Cardiac septum (tissue), 1 donor: ENCODE measurements at regions not wholly inside any gene's neighbourhood (a gene's known extent, or its start where the extent isn't known, plus 50 kb on each side); places are given as distances from the start of the nearest gene placed in this dataset.

Experiments used
- DNase-seq: peaks from one replicate; pipeline ENCODE4 v3.0.0-alpha.2; 2020; ENCODE audit warnings: low spot score
- intact Hi-C: fragments of 100-400 bp; cut with DNase I; formaldehyde crosslinking; loops from one replicate; pipeline ENCODE4 v1.14.0; 2022
- donor health status: DM: no; HTN: no; CAD: no.

DNA sequence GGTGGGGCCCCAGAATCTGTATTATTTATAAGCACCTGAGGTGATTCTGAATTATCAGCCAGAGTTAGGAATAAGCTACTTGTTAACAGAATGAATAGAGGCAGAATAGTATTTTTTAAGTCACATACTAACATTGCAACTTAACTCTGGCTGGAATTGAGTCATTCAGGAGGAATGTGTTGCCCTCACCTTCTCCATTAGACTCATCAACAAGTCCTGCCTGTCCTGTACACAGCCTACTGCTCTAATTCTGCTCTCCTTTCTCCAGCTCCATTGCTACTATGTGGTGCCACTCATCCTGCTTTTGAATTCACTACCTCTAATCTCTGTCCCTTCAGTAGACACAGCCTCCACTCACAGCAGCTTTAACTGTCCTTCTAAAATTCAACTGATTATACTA, 669.4 kb downstream of the DHX35 start:
- intact Hi-C loops = no loop called here
- DNase-seq = no peak

GRCh38 chr20:39630215-39630908, 668.2 kb downstream of the DHX35 start:
- DNase-seq = no peak
- intact Hi-C loops = no loop called here

- no peak for DNase-seq
- intact Hi-C loops = no loop called here
These were observed 665.6 kb downstream of the DHX35 start for GRCh38 chr20:39627765-39628164.

DNA sequence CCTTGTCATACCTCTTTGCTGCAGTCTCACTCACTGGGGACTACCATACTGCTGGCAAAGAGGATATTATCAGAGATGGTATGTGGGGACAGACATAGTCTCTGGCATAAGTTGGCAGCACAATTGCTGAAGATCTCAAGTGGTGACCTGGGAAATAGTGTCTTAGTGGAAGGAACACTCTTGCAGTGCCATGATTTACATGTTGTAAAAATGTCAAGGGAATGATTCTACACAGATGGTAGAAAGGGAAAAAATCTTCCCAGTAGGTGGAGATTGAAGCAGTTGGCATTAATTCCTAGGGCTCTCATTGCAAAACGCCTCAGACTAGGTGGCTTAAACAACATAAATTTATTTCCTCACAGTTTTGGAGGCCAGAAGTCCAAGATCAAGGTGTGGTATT, 662.2 kb downstream of the DHX35 start:
- intact Hi-C loops = no loop called here

GRCh38 chr20:39623584-39624234, 661.6 kb downstream of the DHX35 start:
- intact Hi-C loops = no loop called here

More for the DNA sequence above, 662.2 kb downstream of the DHX35 start:
- no peak for DNase-seq

DNA sequence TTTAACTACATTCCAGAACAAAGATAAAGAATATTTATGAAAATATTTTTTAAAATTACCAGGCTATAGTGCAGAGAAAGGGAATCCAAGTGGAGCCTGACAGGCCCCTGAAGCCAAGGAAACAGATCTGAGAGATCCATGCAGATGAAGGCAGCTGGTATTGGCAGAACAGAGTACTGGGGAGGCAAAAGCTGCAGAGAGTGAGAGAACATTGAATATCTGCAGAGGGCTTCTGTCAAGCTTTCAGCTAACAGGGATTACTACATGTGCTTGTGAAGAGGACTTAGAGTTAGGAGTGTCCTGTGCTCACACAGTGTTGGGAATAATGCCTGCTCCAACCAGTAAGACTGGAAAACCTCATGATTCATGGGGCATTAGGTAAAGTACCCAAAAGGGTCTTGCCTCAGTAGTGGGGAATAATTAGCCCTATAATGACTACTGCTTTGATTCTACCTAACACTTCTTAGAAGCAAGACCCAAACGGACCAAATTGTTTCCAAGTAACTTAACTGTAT, 657.2 kb downstream of the DHX35 start:
- DNase-seq = no peak
- intact Hi-C loops = no loop called here

More at GRCh38 chr20:39623584-39624234, 661.6 kb downstream of the DHX35 start:
- DNase-seq = no peak

DNA sequence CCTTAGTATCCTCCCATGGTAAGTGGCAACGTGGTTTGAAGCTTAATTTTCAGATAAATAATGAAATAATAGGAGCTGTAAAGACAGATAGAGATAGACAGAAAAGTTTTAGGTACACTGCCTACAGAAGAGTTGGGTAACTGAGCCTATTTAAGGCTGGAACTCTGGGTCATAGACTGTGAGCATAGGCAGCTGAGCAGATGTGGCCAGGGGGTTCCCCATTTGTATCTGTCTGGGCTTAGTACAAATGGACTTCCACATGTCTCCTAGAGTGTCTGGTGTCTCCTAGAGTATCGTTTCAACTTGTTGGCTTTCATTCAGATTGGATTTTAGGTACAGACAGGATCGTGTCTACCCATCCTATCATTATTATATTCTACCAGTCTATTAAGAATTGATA, 649.8 kb downstream of the DHX35 start:
- intact Hi-C loops = no loop called here
- no peak for DNase-seq

DNA sequence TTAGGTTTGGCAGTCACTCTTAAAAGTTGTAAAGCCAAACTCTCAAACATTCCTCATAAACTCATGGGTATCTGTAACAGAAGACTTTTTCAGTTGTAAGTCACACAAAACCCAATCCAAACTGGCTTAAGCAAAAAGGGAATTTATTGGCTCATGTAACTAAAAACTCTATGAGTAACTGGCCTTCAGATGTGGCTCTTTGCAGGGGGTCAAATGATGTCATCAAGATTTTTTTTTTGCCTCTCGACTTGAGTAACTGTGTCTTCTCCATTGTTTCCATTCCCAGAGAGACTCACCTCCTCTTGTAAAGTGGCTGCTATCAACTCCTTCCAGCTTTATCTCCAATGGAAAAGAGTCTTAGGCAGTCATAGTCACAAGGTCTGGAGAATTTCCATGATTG, 645.0 kb downstream of the DHX35 start:
- intact Hi-C loops = no loop called here
- DNase-seq = no peak

DNA sequence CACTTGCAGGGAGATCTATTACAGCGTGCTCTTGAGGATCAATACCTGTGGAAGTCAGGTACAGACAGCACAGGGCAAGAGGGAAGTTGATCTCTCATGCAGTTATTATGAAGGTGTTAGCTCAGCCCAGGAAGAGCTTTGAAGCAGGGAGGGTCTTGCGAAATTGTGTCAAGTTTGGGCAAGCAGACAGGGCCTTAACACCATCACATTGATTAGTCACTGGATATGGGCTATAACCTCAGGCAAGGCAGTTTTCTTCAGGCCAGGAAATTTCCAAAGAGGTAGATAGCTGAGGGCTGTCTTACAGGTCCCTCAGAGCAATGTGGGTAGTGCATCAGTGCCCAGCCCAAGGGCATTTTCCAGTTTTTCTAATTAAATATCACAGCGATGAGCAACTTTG, 643.8 kb downstream of the DHX35 start:
- no peak for DNase-seq
- intact Hi-C loops = no loop called here

GRCh38 chr20:39605361-39605760, 643.2 kb downstream of the DHX35 start:
- intact Hi-C loops = no loop called here
- no peak for DNase-seq

DNA sequence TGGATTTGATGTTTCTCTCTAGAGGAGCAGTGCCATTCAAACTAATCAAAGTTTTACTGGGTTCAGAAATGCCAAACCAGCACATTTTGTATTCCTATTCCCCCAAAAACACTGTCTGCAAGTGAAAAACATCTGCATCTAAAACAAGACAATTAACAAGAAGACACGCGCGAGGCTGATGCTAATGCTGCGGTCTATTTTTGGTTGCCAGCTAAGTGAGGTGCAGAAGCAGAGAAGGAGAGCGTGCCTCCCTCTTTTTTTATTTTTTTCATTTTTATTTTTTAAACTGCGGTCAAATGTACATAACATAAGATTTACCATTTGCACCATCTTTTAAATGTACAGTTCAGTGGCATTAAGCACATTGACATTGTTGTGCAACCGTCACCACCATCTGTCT, 641.1 kb downstream of the DHX35 start:
- intact Hi-C loops = no loop called here
- DNase-seq = no peak

DNA sequence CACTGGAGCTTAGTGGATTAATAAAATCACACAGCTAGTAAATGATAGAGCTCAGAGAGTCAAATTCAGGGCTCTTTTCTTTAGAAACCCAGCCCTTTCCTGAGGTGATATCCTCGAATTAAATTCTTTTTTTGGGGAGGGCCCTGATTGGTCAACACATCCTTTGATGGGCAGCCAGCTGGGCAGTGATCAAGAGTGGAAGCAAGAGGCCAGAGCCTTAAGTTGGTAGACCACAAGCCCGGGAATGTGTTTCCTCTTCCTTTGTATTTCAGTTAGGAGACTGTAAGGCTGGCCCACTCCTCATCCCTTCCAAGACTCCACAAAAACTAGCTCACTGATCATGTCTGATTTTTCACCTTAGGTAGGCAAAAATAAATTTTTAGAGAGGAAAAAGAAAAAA, 640.5 kb downstream of the DHX35 start:
- intact Hi-C loops = no loop called here
- no peak for DNase-seq

DNA sequence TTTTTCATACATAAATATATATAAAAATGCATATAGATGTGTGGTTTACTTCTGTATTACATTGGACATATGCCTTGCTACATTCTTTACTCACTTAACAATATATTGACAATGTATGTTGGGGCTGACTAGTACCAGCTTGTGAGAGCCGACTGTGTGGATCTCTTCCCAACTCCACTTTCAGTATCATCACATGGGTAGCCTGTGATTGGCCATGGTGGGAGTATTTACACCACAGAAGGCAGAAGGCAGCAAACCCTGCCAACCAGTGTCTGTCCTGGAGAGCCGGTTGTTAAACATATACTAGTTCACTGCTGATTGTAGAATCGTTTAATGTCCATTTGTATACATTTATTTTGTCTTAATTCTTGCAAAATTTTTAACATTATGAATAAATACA, 638.7 kb downstream of the DHX35 start:
- intact Hi-C loops = no loop called here
- no peak for DNase-seq

DNA sequence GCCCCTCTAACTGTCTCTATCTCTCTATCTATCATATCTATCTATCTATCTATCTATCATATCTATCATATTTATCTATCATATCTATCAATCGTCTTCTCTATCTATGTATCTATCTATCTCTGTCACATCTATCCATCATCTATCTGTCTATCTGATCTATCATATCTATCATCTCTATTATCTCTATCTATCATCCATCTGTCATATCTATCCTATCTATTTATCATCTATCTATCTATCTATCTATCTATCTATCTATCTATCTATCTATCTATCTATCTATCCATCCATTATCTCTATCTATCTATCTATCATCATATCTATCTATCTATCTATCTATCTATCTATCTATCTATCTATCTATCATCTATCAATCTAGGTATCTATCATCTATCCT, 638.0 kb downstream of the DHX35 start:
- intact Hi-C loops = no loop called here
- no peak for DNase-seq

GRCh38 chr20:39596554-39596953, 634.4 kb downstream of the DHX35 start:
- DNase-seq = no peak
- intact Hi-C loops = loop anchor here (10.0 kb wide), 1 partner anchor 278 kb away; no protein-coding TSS in a partner anchor

DNA sequence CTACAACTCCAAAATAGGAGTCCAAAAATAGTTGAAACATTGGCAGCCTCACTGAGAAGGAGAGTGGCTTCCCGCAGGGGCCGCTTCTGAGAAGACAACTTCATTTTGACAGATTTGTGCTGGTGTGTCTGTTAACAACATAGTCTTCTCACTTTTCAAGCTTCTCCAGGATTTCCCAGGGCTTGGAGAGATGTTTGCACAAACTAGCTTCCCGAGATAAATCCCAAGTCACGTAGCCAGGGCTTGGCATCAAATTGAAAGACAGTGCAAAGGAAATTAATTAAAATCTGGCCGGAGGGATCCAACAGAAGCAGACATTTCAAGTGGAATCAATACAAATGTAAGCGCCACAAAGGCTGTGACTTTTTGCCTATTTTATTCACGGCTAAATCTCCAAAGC, 630.2 kb downstream of the DHX35 start:
- intact Hi-C loops = loop anchor here (10.0 kb wide), 1 partner anchor 282 kb away; no protein-coding TSS in a partner anchor

DNA sequence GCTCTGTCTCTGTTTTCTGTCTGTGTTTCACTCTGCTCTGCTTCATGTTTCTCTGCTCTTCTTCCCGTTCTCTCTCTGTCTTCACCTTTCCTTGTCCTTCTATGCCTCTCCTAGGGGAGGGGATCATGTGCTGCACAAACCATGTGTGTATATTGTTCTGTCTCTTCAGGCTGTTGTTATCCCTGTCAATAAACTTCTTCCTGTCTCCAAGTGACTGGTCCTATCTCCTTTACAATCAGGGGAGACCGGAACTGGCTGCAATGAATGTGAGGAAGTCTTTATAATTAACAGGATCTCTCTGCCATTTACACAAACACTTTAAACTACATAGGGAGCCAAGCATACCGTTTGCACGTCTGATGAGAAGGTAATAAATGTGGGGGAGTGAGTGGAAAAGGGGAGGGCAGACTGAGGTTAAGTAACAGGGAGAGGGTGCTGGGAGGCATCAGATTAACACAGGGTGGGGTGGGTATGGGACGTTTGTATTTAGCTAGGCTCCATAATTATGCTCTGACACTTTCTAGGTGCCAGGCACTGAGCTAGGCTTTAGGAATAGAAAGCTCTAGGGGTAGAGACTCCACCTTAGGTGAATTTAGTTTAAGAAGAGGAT, 626.1 kb downstream of the DHX35 start:
- no peak for DNase-seq
- intact Hi-C loops = no loop called here

More for the DNA sequence above, 630.2 kb downstream of the DHX35 start:
- no peak for DNase-seq

- no peak for DNase-seq
- intact Hi-C loops = no loop called here
These were observed 618.9 kb downstream of the DHX35 start for GRCh38 chr20:39581034-39581433.

- no peak for DNase-seq
- intact Hi-C loops = no loop called here
These were observed 614.6 kb downstream of the DHX35 start for GRCh38 chr20:39576771-39577170.

GRCh38 chr20:39574061-39574460, 611.9 kb downstream of the DHX35 start:
- intact Hi-C loops = no loop called here

GRCh38 chr20:39571171-39571570, 609.0 kb downstream of the DHX35 start:
- intact Hi-C loops = no loop called here

More at GRCh38 chr20:39574061-39574460, 611.9 kb downstream of the DHX35 start:
- DNase-seq = no peak

More at GRCh38 chr20:39571171-39571570, 609.0 kb downstream of the DHX35 start:
- no peak for DNase-seq
